GM12891 (cell line): ENCODE measurements at regions not wholly inside any gene's neighbourhood (a gene's known extent, or its start where the extent isn't known, plus 50 kb on each side); places are given as distances from the start of the nearest gene placed in this dataset.

ENCODE experiments used
- POLR2A ChIP-seq: IDR thresholded peaks from 2 replicates; pipeline ENCODE4 v1.6.1; 2011; ENCODE audit warnings: low read depth, low read length, control low read depth
- POLR2AphosphoS5 ChIP-seq: IDR thresholded peaks from 2 replicates; pipeline ENCODE4 v1.6.1; 2011; ENCODE audit warnings: low read depth, low read length, control low read depth
- POU2F2 ChIP-seq: IDR thresholded peaks from 2 replicates; pipeline ENCODE4 v1.6.1; 2011; ENCODE audit warnings: low read depth, mild to moderate bottlenecking, control low read depth, low read length, moderate library complexity

GRCh38 chr9:93774331-93775102 is 180.6 kb downstream of the BARX1 start:
- TF ChIP-seq POLR2A (no peak), POLR2AphosphoS5 (no peak), POU2F2 (no peak)
